GM21619 (cell line): ENCODE measurements at regions not wholly inside any gene's neighbourhood (a gene's known extent, or its start where the extent isn't known, plus 50 kb on each side); places are given as distances from the start of the nearest gene placed in this dataset.

Experiments used
- ATAC-seq: cut with Tn5 transposase; IDR thresholded peaks from one replicate; pipeline ENCODE4 v1.9.1; 2021; ENCODE audit not compliant: unreplicated experiment

DNA sequence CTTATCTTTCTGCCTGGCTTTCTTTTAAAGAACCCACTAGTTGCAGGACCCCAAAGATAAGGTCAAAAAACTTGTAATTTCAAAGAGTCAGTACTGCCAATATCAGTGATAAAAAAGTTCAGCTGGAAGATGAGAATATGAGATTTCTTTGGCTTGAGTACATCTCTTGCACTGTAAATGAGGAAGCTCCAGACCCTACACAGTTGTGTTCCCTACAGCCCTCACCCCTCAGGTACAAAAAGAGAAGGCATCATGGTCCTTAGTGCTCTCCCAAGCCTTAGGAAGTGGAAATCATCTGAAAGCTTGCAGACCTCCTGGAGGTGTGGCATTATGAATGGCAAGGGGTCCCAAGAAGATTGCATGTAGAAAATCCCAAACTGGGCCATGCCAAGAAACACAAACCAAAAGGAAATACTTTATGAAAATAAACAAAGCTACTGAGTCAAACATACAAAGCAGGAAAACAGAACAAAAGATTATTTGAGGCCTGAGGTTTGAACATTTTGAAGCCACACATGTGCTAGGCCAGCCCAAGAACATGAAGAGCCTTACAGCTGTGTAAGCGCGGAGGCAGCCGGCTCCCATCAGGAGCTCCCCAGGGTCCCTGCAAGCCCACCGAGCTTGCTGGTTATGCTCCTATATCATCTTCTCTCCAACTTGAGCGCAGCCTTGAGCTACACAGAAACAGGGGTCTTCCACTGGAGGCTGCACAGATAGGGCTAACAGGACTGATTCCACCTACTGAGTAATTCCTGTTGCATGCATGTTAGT, 217.0 kb downstream of the OSR1 start:
- ATAC-seq: no peak

DNA sequence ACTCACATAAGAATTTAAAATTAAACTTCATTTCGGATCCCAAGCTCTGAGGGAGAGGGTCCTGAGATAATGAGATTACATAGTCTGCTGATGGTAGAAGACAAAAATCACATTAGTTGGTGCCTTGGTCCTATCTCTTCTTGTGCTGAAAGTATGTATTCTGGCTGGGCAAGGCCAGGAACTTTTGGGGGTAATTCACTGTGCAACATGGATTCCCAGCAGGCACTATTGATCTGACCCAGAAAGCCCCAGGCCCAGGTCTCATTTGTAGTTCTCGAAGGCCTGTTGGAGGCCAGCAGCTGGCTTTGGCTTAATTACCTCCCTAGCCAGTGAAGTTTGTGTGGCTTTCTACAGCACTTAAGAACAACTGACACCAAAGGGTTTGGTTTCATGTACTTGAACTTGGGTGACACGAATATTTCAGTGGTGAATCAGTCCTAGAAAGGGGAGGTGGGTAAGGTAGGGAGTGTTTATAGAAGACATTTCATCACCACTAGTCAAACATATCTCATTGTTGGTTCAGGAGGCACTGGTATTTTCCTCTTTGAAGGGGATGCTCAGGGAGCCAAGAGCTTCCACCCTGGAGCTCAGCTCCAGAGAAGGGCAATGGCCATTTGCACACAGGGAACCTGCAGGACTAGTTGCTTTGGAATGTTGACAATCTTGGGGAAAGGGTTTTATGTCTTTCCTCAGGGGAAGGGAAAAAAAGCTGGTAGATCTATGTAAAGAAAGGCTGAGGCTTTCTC, 217.8 kb downstream of the OSR1 start:
- no peak for ATAC-seq

DNA sequence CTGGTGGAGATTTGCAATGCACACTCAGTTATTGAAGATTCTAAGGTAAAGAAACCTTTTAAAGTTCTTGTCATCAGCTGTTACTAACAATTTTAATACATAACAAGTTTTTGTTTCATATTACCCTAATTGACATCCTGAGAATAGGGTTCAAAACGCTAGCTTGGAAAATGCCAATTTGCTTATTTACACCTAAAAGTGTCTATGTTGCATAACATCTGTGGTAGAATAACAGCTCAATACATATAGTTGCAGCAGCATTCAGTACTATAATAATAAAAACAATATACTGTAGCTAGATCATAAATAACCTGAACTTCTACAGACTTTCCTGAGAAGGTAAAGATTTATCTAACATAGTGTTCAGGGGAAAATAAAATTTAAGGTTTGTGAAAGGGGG, 219.0 kb downstream of the OSR1 start:
- no peak for ATAC-seq

DNA sequence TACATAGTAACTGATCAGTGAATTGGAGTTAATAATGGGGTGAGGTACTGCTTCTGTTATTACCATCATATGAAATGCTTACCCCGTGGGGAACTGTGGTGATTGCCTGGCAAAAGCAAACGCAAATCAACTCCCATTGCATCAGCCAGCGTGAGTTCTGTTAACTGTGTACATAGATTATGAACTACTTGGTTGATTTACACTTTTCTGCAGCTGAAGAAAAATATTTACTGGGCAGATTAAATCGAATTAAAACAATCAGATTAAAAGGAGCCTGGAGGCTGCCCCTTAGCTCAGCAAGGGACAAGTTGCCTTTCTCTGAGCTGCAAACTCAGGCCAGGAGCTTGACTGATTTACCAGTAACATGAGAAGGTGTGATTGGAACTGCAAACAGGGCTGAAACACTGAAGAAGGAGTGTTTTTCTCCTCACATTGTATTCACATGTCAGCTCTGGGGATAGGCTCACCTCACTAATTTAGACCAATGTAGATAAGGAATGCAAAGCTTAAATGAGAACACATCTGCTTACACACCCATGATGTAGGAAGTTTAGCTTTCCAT, 220.1 kb downstream of the OSR1 start:
- ATAC-seq: no peak

DNA sequence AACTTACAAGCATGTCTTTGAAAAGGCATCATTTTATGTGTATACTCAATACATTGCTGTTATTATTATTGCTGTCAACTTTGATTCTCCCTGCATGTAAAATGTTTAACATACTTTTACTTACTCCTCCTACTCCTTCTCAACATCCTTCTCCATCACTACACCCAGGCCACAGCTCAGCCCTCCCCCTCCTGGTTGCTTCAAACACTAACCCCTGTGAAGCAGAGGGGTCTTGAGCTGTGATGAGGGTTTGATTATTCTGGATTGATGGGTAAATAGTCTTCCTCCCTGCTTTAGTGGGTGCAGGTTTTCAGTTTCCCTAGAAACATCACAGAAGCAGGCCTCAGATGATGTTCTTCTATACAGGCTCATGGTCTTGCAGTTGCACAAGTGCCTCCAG, 221.0 kb downstream of the OSR1 start:
- no peak for ATAC-seq

DNA sequence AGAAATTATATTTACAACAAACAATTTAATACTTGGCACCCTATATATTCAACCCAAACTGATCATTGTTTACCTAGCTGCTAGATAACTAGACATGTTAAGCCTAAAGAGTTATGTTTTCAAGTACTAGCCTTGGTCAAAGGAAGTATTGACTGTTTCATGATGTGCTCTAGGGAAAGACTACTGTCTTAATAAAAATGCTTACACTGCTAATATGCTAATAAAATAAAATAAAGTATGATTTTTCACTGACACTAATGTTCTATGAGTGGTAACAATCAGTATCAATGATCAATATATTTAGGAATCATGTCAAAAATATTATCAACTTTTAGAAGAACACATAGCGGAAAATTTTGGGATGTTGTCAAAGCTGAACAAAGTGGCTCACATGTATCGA, 225.5 kb downstream of the OSR1 start:
- ATAC-seq: no peak

DNA sequence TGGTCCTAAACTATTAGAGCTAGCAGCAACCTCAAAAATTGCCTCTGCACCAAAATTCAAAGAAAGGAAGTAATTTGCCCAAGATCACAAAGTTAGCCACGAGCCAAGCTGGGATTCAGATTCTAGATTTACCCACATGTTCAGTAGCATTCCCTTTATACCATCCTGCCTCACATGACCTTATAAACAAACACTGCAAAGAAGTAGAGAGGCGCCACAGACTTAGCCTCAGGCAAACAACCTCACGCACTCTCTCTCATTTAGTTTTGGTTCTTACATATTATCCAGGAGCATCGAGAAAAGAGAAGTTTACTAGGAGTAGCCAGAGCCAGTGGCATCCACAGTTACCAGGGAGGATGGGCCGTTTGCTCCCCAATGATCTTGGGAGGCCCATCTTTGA, 226.6 kb downstream of the OSR1 start:
- no peak for ATAC-seq

DNA sequence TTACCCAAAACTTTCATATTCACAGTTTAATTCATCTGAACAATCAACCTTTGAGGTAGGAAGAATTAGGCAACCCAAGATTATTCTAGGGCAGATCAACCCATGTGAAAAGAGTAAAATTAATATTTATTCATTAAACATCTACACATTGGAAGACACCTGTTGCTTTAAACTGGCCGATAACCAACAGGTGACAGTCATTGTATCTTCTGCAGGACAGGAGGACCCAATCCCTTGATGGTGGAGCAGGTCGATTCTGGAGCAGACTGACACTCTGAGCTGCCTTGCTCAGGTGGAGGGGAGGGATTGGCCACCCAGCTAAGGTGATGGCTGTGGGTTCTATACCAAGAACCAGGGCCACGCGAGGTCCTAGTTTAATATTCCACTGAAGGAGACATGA, 230.3 kb downstream of the OSR1 start:
- no peak for ATAC-seq

DNA sequence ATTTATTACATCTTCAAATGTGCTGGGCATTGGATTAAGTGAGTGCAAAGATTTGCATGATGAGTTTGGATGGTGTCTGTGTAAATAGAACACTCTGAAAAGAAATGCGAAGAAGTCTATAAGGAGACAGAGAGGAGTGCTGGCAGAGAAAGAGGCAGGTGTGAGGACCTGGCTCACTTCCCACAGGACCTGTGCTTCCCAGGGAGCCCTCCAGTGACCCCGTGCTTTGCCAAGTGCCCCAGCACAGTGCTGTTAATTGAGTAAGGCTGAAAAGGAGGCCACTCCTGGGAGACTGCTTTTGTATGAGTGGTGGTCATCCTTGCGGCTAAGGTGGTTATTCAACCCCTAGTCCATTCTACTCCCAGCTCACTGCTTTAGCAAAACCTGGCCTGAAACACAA, 230.8 kb downstream of the OSR1 start:
- ATAC-seq: no peak

DNA sequence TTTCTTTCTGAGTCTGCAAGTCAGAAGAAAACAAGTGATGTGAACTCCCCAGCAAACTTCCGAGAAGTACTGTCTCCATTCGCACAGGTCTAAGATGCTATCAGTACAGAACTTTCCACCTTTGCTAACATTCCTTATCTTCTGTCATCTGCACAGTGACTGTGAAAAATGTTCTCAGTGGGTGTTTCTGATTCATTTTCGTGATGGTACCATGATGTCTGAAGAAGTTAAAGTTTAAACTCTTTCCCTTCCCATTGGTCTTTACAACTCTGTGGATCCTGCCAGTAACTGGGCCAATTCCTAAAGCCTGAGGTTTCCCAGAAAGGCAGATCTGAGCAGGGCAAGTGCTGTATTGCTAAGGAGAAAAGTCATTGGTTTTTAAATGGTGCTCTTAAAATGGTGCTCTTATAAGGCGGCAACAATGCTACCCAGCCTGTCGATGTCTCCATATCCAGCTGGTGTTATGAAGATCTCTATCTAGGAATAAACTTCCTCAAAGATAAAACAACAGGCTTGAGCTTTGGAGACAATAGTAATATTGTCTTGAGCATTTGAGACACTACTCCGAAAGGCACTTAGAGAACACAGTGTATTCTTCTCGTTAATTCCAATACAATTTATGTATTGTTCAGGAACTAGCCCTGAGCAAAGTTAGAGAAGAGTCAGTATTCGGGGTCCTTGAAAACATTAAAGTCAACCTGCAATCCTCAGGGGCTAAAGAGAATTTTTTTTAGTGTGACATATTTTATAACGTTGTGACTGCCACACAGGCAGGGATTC, 232.3 kb downstream of the OSR1 start:
- no peak for ATAC-seq

DNA sequence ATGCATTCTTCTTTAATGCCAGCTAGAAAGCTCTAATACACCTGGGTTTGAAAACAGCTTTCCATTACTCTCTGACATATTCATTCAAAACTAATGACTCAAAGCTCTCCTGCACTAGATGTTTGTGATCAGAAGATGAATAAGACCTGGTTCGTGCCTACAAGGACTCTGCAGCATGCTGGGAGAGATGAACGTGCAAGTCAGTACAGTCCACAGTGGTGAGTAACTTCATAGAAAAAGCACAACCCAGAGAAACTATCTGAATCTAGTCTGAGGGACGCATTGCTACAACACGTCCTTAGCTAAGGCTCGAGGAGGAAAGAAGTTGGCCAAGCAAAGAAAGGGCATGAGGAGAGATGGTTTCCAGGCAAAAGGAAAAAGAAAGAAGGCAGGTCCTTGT, 234.3 kb downstream of the OSR1 start:
- ATAC-seq: no peak

DNA sequence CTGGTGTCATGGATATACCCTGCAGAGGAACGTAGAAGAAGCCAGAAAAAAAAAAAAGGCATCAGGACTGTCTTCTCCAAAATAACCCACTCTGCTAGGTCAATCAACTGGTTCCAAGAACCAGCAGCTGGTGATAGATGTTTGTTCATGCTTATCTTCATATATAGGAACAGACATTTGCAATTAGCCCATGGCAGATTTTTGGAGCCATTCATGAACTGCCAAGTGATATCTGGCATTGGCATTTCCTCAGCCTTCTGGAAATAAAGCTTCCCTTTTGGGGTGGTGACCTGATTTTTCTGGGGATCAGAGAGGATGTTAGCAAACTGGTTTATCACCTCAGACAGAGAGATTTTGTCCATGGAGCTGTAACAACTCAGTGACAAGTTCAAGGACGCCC, 234.9 kb downstream of the OSR1 start:
- ATAC-seq: no peak

DNA sequence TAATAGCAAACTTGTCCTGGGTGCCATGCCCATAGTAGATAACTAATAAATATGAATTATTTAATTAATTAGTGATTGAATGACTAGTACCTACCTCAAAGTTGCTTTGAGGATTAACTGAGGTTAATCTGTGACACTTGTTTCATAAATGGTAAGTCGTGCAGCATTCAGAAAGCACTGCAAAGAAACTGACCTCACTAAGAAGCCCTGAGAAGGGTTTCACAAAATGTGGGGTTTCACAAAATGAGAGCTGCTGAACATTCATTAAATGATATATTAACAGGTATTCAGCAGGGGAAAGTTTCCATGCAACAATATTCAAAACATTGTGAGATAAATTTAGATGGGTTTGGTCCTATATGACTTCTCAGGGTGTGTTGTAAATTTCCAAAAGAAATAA, 236.2 kb downstream of the OSR1 start:
- ATAC-seq: no peak

DNA sequence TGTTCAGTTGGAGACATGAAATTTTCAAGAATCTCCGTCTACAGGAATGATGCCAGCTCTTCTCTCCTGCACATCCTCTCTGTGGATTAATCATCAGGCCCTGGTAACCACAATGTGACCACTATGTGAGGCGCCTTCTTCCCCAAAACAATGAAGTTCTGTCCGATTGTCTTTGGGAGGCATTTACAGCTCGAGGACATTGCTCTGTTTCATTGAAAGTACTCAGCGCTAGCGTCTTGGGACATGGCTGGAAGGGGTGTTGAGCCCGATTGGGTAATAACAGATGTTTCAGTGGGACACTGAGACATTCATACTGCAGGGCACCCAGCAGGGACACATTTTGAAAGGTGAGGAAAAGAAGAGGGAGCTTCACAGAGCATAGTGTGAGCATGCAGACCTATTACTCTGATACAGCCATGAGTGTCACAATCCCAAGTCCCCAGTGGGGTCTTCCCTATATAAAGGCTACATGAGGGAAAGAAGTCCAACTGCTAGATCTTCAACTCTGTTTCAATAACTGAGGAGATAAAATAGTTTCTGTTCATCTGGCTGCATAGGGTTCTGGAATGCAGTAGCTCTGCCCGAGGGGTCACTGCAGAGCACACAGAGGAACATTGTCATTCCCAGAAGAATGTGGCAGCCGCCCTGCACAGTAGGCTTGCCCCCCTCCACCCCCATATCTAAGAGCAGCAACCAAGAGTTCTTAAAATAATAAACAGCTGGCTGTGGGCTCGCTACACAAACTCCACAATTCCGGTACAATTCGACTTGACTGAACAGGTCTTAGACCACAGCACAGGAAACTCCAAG, 237.3 kb downstream of the OSR1 start:
- ATAC-seq: no peak

DNA sequence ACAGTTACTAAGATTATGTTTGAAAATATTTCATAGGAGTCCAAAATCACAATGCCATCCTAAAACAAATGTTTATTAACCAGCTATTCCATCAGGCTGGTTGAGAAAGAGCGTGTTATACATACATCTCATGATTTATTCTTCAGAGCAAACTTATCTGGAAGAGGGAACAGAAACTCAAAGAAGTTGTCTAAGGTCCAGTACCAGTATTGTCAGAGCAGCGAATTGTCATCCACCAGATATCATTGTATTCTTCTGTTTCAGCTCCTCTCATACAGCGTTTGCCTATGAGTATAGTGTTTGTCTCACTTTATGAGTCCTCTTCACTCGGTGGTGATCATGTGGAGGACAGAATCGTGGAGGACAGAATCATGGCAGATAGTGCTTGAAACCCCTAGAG, 238.2 kb downstream of the OSR1 start:
- ATAC-seq: no peak

DNA sequence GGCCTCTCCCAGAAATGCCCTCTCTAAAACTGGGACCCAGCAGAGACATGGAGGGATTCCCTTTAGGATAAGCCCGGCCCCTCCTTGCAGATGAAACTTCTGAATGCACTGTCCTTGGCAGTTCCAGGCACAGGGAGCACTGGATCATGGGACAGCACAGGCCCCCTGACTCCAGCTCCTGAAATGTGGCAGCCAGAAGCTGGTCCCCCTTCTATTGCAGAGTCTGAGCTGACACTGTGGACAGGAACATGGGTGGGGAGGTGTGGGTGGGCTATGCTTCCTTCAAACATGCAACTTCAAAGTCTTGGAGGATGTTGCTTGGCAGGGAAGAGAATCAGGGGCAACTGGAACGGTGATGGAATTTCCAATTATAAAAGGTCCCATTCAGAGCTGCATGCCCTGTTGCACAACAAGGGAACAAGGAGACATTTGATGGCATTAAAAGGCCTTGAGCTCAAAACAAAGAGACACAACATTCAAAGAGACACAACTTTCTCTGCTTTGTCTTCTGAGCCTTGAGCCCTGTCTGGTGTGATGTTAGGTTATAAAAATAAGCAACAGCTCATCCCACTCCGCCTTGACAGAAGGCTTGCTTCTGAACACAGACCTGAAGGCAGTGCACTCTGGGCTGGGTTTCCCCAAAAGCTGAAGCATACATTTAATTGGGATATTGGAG, 239.0 kb downstream of the OSR1 start:
- no peak for ATAC-seq

DNA sequence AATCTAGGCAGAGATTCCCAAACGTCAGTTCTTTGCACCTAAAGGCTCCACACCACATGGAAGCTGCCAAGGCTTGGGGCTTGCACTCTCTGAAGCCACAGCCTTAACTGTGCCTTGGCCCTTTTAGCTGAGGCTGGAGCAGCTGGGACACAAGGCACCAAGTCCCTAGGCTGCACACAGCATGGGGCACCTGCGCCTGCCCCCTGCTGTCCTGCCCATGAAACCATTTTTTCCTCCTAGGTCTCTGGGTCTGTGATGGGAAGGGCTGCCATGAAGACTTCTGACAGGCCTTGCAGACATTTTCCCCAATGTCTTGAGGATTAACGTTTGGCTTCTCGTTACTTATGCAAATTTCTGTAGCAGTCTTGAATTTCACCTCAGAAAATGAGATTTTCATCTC, 241.5 kb downstream of the OSR1 start:
- ATAC-seq: no peak

DNA sequence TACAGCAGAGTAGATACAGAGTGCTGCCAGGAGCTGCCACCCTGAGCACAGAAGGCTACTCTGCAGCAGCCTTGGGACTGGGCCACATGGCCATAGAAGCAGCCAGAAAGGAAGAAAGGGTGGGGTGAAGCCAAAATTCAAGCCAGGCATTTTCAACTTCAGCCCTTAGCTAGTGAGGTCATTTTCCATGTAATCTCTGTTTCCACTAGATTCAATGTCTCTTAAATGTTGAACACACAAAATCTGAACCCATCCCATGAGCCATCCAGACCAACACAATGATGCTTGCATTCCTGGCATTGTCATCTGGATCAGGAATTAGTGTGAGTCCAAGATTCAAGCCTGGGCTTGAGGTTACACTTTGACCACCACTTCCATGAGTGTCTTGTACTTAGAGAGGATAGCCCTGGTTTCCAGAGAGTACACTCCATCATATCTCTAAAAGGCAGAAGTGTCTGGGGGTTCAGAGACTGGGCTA, 243.6 kb downstream of the OSR1 start:
- ATAC-seq: no peak

DNA sequence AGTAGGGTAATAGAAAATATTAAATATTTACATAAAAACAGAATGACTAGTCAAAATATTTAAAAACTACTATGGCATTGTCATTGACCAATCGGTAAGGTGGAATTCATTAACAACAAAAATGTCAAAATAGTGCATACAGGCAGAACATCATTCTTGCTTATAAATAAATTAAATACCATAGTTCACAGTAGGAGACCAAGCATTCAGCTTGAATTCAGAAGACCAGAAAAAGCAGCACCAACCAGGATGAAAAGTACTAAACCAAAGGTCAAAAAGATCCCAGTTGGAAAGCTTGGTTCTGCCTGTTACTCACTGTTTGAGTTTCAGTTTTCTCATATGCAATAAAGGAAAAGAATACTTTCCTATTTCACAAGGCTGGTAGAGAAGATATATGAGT, 244.3 kb downstream of the OSR1 start:
- ATAC-seq: no peak

DNA sequence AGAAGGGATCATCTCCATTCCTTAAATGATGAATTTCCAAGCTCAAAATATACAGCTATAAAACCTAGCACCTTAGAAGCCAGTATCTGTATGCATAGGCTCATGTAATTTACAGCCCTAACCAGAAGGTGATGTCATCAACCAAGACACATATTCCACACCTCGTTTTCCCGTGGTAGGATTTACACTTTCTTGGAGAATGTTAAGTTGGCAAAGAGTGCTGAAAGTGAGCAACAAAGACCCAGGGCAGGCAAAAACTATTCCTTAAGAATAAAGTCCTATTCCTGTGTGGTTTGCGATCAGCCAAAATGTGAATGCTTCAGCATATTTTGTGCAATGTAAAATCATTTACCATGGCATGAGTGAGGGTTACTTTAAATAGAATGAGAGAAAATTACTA, 247.1 kb downstream of the OSR1 start:
- ATAC-seq: no peak
